PC-9 (cell line): ENCODE measurements at regions not wholly inside any gene's neighbourhood (a gene's known extent, or its start where the extent isn't known, plus 50 kb on each side); places are given as distances from the start of the nearest gene placed in this dataset.

Experiments
- EZH2 ChIP-seq: fragments of 200-600 bp; sonication (generic); IDR thresholded peaks from 2 replicates; pipeline ENCODE4 v1.8.0; 2017; ENCODE audit warnings: antibody characterized with exemption, low read depth
- TF ChIP-seq, protein P1 (sequence below): fragments of 200-600 bp; sonication (generic); conservative IDR thresholded peaks from 2 replicates; pipeline ENCODE4 v1.6.1; 2017; ENCODE audit warnings: mixed run types, antibody characterized with exemption, mild to moderate bottlenecking, moderate library complexity

DNA sequence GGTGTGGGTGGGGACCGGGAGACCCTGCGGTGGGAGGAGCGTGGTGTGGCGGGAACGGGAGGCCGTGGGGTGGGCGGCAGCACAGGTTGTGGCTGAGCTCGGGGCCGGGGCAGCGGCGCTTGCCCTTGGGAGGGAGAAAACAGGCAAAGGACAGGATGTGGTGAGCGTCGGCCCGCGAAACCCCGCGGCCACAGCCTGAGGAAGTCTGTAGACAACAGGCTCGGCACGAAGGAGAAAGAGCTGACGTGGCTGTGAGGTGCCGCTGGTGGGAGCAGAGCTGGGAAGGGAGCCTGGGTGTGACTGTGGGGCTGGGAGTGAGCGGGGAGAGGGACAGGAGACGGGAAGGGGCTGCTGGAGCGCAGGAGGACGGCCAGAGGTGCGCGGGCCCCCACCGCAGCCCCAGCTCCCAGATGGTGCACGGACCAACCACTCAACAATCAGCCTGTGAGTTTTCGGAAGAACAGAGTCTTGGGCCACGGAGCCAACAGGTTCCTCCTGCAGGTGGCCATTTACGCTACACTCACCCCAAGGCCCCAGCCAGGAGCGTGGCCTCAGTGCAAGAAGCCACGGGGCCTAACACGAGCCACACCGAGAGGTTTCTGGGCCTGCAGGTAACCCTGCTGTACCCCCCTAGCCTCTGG is 202.8 kb downstream of the DLL1 start:
- TF ChIP-seq, protein P1, sequence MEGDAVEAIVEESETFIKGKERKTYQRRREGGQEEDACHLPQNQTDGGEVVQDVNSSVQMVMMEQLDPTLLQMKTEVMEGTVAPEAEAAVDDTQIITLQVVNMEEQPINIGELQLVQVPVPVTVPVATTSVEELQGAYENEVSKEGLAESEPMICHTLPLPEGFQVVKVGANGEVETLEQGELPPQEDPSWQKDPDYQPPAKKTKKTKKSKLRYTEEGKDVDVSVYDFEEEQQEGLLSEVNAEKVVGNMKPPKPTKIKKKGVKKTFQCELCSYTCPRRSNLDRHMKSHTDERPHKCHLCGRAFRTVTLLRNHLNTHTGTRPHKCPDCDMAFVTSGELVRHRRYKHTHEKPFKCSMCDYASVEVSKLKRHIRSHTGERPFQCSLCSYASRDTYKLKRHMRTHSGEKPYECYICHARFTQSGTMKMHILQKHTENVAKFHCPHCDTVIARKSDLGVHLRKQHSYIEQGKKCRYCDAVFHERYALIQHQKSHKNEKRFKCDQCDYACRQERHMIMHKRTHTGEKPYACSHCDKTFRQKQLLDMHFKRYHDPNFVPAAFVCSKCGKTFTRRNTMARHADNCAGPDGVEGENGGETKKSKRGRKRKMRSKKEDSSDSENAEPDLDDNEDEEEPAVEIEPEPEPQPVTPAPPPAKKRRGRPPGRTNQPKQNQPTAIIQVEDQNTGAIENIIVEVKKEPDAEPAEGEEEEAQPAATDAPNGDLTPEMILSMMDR = no peak
- TF ChIP-seq EZH2 = no peak
